ENCODE measurements at regions not wholly inside any gene's neighbourhood (a gene's known extent, or its start where the extent isn't known, plus 50 kb on each side); places are given as distances from the start of the nearest gene placed in this dataset.
"Not testable (repeated sequence)": the region's sequence is repeated elsewhere in the genome, so short reads cannot be mapped to it uniquely, and the experiment has no call there.

DNA sequence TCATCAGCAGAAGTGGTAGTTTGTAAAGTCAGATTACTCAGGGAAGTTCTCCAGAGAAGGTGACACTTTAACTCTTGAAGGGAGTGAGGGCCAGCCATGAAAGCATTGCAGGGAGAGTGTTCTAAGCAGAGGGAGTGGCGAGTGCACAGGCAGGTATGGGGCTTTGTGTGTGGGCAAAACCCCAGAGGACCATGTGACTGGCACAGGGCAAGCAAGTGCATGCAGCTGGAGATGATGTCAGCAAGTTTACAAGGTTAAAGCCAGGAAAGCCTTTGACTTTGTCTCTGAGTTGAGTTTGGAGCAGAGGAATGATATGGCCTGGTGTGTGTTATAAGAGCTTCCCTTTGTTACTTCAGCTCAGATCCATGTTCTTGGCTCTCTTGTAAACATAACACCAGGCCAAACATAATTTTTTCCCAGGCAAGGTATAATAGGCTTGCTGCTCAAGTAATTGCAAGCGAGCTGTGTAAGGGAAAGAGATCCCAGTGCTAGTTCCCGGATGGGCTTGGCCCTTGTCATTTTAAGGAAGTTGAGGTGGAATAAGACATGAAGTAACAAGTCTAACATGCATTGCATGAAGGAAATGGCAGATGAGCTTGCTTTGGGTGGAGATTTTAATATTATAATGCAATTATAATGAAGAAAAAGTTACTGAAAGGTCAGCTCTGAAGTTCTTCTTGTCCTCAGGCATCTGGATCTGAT, 341.1 kb upstream of the LRRC3B start:
- TF ChIP-seq, protein P1, sequence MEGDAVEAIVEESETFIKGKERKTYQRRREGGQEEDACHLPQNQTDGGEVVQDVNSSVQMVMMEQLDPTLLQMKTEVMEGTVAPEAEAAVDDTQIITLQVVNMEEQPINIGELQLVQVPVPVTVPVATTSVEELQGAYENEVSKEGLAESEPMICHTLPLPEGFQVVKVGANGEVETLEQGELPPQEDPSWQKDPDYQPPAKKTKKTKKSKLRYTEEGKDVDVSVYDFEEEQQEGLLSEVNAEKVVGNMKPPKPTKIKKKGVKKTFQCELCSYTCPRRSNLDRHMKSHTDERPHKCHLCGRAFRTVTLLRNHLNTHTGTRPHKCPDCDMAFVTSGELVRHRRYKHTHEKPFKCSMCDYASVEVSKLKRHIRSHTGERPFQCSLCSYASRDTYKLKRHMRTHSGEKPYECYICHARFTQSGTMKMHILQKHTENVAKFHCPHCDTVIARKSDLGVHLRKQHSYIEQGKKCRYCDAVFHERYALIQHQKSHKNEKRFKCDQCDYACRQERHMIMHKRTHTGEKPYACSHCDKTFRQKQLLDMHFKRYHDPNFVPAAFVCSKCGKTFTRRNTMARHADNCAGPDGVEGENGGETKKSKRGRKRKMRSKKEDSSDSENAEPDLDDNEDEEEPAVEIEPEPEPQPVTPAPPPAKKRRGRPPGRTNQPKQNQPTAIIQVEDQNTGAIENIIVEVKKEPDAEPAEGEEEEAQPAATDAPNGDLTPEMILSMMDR (IDR thresholded peaks at IDR 0.05; ENCODE audit: low read length, missing control alignments): no peak
- H3K4me3 ChIP-seq (replicated peaks; ENCODE audit: low read depth, low read length): no peak overlapping the region
- DNase-seq (ENCODE audit: low read depth): no peak

DNA sequence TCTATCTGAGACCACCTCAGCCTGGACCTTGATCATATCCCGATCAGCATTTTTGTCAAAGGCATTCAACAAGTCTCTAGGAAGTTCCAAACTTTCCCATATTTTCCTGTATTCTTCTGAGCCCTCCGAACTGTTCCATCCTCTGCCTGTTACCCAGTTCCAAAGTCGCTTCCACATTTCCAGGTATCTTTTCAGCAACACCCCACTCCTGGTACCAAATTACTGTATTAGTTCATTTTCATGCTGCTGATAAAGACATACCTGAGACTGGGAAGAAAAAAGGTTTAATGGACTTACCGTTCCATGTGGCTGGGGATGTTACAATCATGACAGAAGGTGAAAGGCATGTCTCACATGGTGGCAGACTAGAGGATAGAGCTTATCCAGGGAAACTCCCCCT, 338.1 kb upstream of the LRRC3B start:
- not testable (repeated sequence) for DNase-seq (ENCODE audit: low read depth); H3K4me3 ChIP-seq (replicated peaks; ENCODE audit: low read depth, low read length)

DNA sequence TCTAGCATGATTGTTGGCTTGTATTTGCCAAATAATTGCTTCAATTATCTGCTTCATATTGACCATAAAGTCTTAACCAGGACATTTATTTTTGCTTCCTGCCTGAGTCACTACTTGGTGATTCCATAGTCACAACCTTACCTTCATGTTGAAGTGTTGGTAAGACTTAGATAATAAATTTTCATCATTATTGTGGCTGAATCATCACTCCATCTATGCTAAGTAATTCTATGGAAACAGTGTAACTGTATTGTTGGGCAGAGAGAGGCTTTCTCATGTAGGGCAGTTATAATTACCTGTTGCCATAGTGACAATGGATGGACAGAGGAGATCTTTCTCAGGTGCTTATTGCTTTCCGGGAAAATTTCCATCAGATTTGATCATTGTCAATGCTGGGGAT, 330.7 kb upstream of the LRRC3B start:
- H3K4me3 ChIP-seq (replicated peaks; ENCODE audit: low read depth, low read length): no peak overlapping the region
- TF ChIP-seq, protein P1 (IDR thresholded peaks at IDR 0.05; ENCODE audit: low read length, missing control alignments): no peak
- no peak for DNase-seq (ENCODE audit: low read depth)

DNA sequence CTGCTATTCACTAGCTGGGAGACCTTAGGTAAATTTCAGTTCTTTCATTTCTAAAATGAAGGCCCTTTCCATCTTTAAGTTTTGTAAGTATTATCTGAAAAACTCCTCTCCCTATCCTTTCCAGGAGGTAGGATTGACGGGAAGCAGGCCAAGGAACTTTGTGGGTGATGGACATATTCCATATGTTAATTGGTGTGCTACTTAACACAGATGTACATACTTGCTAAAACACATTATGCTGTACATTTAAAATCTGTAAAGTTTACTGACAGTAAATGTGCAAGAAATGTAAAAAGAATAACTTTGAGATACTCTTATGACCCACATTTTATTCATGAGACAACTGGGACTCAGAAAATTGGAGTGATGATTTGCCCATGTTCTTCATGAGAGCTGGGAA, 329.8 kb upstream of the LRRC3B start:
- DNase-seq (ENCODE audit: low read depth): no peak
- H3K4me3 ChIP-seq (replicated peaks; ENCODE audit: low read depth, low read length): no peak overlapping the region
- TF ChIP-seq, protein P1 (IDR thresholded peaks at IDR 0.05; ENCODE audit: low read length, missing control alignments): no peak

DNA sequence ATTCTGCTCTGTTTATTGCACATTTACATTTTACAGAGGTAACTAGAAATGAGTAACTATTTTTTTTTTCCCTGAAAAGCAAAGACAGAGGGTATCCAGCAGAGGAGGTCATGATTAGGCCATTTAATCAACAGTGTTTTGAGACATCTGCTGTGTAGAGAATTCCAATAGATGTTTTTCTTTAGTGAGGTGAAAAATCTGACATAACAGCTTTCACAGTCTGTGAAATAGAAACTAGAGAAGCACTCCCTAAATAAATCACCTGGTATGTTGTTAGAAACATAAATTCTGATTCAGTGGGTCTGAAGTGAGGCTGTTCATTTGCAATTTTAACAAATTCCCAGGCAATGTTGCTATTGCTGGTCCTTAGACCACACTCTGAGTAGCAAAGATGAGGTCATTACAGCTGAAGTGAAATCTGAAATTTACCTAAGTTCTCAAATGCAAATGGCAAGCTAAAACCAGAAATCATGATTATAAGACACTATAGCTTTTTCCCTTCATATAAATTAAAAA, 329.2 kb upstream of the LRRC3B start:
- TF ChIP-seq, protein P1 (IDR thresholded peaks at IDR 0.05; ENCODE audit: low read length, missing control alignments): no peak

DNA sequence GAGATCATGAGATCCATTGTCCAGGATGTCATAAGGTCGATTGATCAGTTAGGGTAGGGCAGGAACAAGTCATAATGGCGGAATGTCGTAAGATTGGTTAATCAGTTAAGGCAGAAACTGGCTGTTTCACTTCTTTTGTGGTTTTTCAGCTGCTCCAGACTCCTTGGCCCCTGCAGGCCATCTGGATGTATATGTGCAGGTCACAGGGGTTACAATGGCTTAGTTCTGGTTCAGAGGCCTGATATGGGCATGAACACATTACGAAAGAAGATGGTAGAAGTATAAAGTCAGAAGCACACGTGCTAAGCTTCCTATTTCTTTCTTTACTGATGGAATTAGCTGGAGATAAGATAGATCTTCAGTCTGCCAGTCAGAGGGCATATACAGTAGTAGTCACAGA, 315.4 kb upstream of the LRRC3B start:
- TF ChIP-seq, protein P1 (IDR thresholded peaks at IDR 0.05; ENCODE audit: low read length, missing control alignments): no peak

More for the DNA sequence above, 329.2 kb upstream of the LRRC3B start:
- no peak overlapping the region for H3K4me3 ChIP-seq (replicated peaks; ENCODE audit: low read depth, low read length)
- no peak for DNase-seq (ENCODE audit: low read depth)

DNA sequence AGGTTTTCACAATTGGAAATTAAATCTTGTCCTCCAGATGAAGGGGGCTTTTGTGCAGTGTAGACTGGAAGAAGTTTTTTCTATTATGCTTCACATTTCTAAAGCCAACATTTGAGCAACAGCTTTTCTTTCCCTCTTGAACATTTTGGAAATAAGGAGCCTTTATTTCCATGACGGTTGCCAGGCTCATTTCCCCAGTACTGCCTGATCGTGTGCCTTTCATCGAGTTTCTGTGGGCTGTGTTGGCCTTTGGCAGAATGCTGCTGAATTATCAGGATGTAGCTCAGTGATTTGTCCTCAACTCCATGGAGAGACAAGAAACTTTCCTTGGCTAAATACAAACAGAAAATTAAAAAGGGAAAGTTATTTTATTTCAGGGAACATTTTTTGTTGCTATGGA, 314.8 kb upstream of the LRRC3B start:
- DNase-seq (ENCODE audit: low read depth): no peak
- H3K4me3 ChIP-seq (replicated peaks; ENCODE audit: low read depth, low read length): no peak overlapping the region
- TF ChIP-seq, protein P1 (IDR thresholded peaks at IDR 0.05; ENCODE audit: low read length, missing control alignments): no peak

More for the DNA sequence above, 315.4 kb upstream of the LRRC3B start:
- no peak overlapping the region for H3K4me3 ChIP-seq (replicated peaks; ENCODE audit: low read depth, low read length)
- no peak for DNase-seq (ENCODE audit: low read depth)
